ENCODE measurements at regions not wholly inside any gene's neighbourhood (a gene's known extent, or its start where the extent isn't known, plus 50 kb on each side); places are given as distances from the start of the nearest gene placed in this dataset.

DNA sequence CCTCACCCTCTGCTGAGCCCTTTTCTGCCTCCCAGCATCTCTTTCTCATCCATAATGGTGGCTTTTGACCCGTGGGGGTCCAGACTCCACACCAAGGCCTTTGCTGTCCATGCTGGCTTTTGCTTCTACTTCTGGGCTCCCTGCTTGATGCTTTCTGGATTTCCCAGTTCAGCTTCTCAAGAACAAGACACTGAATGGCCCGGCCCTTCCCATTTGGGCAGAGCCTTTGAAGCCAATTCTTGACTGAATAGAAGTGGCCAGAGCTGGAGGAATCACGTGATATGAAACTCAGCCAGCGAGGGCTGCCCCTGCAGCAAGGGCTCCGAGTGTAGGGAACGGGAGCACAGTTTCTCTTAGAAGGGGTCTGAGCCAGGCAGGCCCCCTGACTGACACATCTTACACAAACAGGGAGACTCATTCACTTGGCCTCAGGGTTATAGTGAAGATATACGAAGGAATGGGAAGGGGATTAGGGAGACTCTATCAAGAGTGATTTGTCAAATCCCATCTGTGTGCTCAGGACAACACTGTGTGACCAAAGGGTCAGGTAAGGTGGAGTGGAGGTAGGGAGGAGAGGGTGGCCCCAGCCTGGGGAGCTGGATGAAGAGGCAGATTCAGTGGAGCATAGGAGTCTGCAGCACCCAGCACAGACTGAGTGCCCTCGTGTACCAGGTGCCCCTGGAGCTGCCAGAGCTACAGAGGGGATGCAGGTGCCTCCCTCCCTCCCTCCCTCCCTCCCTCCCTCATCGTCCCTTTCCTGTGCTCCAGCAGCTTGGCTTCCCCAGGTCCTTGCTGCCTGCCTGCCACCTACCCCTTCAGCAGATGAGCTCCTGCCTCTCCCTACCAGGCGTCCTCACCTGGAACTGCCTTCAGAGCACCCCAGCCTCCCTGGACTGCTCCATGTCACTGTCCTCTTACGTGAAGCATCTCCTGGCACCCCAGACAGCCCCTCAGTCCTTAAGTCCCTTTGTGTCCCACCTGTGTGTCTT, 106.0 kb downstream of the TRIM29 start:
- TF ChIP-seq, protein P1, sequence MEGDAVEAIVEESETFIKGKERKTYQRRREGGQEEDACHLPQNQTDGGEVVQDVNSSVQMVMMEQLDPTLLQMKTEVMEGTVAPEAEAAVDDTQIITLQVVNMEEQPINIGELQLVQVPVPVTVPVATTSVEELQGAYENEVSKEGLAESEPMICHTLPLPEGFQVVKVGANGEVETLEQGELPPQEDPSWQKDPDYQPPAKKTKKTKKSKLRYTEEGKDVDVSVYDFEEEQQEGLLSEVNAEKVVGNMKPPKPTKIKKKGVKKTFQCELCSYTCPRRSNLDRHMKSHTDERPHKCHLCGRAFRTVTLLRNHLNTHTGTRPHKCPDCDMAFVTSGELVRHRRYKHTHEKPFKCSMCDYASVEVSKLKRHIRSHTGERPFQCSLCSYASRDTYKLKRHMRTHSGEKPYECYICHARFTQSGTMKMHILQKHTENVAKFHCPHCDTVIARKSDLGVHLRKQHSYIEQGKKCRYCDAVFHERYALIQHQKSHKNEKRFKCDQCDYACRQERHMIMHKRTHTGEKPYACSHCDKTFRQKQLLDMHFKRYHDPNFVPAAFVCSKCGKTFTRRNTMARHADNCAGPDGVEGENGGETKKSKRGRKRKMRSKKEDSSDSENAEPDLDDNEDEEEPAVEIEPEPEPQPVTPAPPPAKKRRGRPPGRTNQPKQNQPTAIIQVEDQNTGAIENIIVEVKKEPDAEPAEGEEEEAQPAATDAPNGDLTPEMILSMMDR (conservative IDR thresholded peaks at IDR 0.05), result no peak

DNA sequence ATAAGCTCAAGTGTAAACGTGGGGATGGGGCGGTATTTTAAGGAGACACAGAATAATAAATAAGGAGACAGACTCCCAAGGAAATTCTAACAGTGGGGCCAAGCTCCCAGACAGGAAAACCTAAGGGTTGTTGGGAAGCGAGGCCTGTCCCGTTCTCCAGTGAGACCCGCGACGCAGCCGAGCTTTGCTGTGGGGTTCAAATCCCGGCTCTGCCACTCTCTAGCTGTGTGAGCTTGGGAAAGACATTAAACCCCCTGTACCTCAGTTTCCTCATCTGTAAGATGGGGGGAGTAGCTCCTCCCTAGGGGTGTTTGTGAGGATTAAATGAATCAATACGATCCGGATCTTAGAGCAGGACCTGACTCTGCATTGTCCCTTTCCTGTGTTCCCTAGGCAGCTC, 106.8 kb downstream of the TRIM29 start:
- TF ChIP-seq, protein P1 (conservative IDR thresholded peaks at IDR 0.05), result no peak

More for the DNA sequence above, 106.0 kb downstream of the TRIM29 start:
- no peak overlapping the region for H3K27ac ChIP-seq

DNA sequence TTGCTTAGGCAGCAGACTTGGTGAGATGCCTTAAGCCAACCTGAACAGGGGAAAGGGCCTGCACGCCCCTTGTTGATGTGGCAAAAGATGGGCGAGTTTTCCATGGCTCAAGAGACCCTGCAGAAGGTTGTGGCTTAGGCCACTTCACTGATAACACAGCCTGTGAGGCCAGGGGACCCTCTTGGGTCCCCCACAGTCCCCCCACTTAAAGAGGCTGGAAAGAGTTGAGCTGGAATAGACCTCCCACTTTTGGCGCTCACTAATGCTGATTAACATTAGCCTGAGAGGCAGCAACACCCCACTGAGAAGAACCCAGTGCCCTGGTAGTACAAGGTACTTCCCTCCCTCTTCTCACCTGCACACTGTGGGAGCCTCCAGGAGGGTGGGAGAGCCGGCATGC, 107.5 kb downstream of the TRIM29 start:
- no peak overlapping the region for H3K27ac ChIP-seq
- TF ChIP-seq, protein P1 (conservative IDR thresholded peaks at IDR 0.05), result no peak

More for the DNA sequence above, 106.8 kb downstream of the TRIM29 start:
- H3K27ac ChIP-seq, result no peak overlapping the region

DNA sequence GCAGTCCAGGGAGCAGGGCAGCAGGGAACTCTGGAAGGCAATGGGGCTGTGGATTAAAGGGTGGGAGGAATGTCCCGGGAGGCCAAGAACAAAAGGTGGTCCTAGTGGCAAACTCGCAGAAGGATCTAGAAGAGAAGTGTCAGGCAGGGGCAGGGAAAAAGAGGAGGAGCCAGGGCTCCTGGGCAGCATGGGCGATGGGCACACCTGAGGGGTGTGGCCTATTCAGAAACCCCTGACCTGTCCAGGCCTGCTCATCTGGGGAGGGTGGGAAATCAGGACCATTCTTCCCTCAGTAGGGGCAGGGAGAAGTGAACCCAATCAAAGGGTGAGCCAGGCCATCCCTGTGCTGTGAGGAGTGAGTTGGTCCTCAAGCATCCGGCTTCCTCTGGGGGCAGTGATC, 108.6 kb downstream of the TRIM29 start:
- TF ChIP-seq, protein P1 (conservative IDR thresholded peaks at IDR 0.05), result no peak
- no peak overlapping the region for H3K27ac ChIP-seq

DNA sequence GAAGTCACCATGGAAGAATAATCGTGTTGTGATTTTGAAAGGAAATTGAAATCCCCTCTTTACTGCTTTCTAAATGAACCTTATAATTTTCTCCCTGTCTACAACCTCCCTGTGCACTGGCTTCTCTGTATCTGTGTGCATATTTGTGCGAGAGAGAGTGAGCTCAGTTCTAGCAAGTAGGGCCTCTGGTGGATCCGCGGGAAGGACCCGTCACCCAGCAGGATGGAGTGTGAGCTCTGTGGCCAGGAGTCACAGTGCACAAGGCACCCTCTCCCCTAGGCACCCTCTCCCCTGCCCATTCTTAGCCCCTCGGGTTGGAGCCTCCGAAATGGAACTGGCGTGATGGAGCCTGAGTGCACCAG, 109.0 kb downstream of the TRIM29 start:
- TF ChIP-seq, protein P1 (conservative IDR thresholded peaks at IDR 0.05), result no peak
- no peak overlapping the region for H3K27ac ChIP-seq

DNA sequence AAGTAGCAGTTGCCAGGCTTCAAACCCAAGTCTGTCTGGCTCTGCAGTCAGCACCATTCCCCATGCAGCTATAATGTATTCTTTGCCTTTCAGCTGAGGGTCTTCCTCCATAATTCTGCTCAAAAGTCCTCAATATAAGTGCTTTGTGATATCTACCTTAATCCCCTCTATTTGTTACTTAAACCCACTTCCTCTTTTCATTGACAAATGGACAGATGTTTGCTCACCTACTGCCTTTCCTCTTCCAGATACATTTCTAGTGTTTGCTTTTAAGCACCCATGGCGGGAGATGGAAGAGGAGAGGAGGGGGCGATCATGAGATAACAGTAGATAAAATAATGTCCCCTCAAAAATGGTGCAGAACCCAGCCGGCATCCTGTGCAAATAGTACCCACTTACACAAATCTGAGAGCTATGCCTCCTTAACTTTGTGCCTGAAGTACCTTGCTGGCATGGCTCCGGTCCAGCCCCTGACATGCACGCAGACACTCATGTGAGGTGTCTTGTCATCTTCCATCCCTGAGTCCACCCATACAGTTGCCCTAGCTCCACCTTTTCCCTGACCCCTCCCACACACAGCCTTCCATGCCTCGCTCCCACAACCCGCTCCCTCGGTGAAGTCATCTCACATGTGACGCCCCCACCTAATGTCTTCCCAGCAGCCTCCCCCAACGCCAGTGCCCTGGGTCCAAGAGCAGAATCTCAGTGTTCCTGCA, 109.6 kb downstream of the TRIM29 start:
- no peak overlapping the region for H3K27ac ChIP-seq
- TF ChIP-seq, protein P1 (conservative IDR thresholded peaks at IDR 0.05), result no peak

DNA sequence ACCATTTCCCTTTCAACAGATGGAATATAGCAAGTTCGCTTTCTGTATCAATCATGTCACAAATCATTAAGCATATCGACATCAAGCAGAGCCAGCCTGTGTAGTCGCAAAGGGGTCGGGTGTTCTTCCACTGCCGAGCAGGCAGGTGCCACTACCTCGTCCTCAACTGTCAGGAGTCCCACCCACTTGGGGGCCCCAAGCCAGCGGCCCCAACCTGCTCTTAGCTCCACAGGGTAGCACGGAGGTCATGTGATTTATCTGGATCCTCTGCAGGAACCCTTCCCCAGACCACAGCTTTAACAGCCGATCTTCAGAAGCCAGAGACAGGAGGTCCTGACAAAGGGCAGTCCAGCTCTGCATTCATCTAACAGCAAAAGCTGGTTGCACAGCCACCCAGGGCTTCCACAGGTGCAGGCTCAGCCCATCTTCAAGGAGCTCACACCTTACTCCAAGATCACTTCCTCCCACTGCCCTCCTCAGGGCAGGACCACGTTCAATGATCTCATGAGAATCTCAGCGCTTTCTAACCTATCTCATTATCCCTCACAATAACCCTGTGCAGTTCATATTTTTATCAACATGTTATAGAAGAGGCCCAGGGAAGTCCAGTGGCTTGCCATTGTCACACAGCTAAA, 110.2 kb downstream of the TRIM29 start:
- no peak overlapping the region for H3K27ac ChIP-seq
- TF ChIP-seq, protein P1 (conservative IDR thresholded peaks at IDR 0.05), result no peak

All from VCaP (cell line).